ENCODE measurements at regions not wholly inside any gene's neighbourhood (a gene's known extent, or its start where the extent isn't known, plus 50 kb on each side); places are given as distances from the start of the nearest gene placed in this dataset.

DNA sequence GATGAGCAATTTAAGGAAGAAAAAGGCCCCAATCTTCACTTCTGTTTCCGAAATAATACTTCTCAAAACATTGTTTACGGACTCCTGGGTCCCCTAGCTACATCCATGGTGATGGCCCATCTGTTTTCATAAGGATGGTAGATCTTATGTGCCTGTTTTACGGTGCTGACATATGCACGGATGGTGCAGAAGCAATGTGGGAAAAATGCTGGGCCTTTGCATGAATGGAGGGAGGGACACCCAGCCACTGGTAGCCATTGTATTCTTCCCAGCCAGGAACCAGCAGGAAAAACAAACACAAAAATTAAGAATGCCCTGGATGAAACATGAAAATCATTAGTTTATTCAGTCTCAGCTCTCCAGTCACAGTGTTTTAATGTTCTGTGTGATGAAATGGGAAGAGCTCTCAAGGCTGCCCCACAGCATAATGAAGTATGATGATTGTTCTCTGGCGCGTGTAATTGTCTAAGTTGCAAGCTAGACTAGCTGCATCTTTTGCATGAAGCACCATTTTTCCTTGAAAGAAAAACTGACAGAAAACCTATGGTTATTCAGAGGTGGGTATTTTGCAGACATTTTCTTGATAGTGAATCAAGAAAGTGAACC is 1201.1 kb upstream of the SLC10A2 start:
- no peak overlapping the region for H3K4me3 Mint-ChIP-seq
- H2AFZ ChIP-seq = peak overlapping the region; percentile 75
- no peak overlapping the region for H3K4me2 ChIP-seq
- no peaks in the 10 kb centered on the region for H3K79me2 ChIP-seq (replicated peaks; ENCODE audit: insufficient read depth)
- DNase-seq (ENCODE audit: low spot score) (no peak), ATAC-seq (no peak)
- no peaks in the 10 kb centered on the region for H3K36me3 ChIP-seq (ENCODE audit: insufficient read depth)
- peaks cover 2% of the 10 kb centered on the region; the same call in 1 of the 3 replicates for H3K36me3 Mint-ChIP-seq (ENCODE audit: low read depth)
- H3K27me3 Mint-ChIP-seq (ENCODE audit: insufficient read depth, low read depth, poor library complexity) = no peaks in the 10 kb centered on the region
- H3F3A ChIP-seq (replicated peaks; ENCODE audit: low read depth) = no peaks in the 10 kb centered on the region
- H3K27ac ChIP-seq (ENCODE audit: low read depth) = no peak overlapping the region
- no peak for TF ChIP-seq NANOG (IDR thresholded peaks at IDR 0.05; ENCODE audit: borderline replicate concordance)
- TF ChIP-seq, protein P1, sequence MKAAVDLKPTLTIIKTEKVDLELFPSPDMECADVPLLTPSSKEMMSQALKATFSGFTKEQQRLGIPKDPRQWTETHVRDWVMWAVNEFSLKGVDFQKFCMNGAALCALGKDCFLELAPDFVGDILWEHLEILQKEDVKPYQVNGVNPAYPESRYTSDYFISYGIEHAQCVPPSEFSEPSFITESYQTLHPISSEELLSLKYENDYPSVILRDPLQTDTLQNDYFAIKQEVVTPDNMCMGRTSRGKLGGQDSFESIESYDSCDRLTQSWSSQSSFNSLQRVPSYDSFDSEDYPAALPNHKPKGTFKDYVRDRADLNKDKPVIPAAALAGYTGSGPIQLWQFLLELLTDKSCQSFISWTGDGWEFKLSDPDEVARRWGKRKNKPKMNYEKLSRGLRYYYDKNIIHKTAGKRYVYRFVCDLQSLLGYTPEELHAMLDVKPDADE (IDR thresholded peaks at IDR 0.05) = no peak
- TF ChIP-seq, protein P2, sequence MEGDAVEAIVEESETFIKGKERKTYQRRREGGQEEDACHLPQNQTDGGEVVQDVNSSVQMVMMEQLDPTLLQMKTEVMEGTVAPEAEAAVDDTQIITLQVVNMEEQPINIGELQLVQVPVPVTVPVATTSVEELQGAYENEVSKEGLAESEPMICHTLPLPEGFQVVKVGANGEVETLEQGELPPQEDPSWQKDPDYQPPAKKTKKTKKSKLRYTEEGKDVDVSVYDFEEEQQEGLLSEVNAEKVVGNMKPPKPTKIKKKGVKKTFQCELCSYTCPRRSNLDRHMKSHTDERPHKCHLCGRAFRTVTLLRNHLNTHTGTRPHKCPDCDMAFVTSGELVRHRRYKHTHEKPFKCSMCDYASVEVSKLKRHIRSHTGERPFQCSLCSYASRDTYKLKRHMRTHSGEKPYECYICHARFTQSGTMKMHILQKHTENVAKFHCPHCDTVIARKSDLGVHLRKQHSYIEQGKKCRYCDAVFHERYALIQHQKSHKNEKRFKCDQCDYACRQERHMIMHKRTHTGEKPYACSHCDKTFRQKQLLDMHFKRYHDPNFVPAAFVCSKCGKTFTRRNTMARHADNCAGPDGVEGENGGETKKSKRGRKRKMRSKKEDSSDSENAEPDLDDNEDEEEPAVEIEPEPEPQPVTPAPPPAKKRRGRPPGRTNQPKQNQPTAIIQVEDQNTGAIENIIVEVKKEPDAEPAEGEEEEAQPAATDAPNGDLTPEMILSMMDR (conservative IDR thresholded peaks at IDR 0.05; ENCODE audit: low read depth in 2 of 2) = no peak
- TF ChIP-seq CREB1 (CRISPR knock-in tag; IDR thresholded peaks at IDR 0.05; ENCODE audit: low read depth) = no peak
- TF ChIP-seq JUNB (IDR thresholded peaks at IDR 0.05; ENCODE audit: unreplicated experiment) = no peak
- no peak for TF ChIP-seq ZNF114 (CRISPR knock-in tag; IDR thresholded peaks at IDR 0.05)
- TF ChIP-seq ZNF331 (CRISPR knock-in tag; IDR thresholded peaks at IDR 0.05; ENCODE audit: low read depth) = no peak
- H3K4me1 ChIP-seq (ENCODE audit: insufficient read depth) = no peaks in the 10 kb centered on the region
- peaks cover 11% of the 10 kb centered on the region for H3K4me1 Mint-ChIP-seq
- peaks cover 3% of the 10 kb centered on the region; the same call in 1 of the 3 replicates for H3K9me3 Mint-ChIP-seq
- no peaks in the 10 kb centered on the region for H4K20me1 ChIP-seq (replicated peaks; ENCODE audit: insufficient read depth)
- no peak overlapping the region for H3K27ac Mint-ChIP-seq
- no peaks in the 10 kb centered on the region for H3K9me2 ChIP-seq (ENCODE audit: insufficient read depth)
- no peak overlapping the region for H3K4me3 ChIP-seq
- no peaks in the 10 kb centered on the region for H3K27me3 ChIP-seq (ENCODE audit: insufficient read depth)

DNA sequence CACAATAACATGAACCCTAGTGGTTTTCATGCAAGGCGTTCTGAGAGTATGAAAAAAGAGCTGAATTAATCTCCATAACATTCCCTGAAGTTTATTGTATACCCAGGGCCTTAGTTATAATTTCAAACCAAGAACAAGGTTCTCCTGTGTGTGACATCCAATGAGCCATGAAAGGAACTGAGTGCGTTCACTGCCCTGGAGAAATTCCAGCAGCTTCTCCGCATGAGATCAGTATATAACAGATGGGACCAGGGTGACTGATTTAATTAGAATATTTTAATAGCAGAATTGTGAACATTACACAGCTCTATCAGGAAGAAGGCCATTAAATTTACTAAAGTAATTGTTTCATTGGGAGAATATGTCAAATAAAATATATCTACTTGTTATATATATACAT is 1190.5 kb upstream of the SLC10A2 start:
- no peaks in the 10 kb centered on the region for H3K9me3 Mint-ChIP-seq
- Histone ChIP-seq H3K4me3 (no peak overlapping the region), H3F3A (replicated peaks; ENCODE audit: low read depth) (no peaks in the 10 kb centered on the region), H3K4me2 (no peak overlapping the region), H3K27me3 (ENCODE audit: insufficient read depth) (no peaks in the 10 kb centered on the region), H3K4me1 (ENCODE audit: insufficient read depth) (peaks cover 30% of the 10 kb centered on the region), H4K20me1 (replicated peaks; ENCODE audit: insufficient read depth) (no peaks in the 10 kb centered on the region), H3K79me2 (replicated peaks; ENCODE audit: insufficient read depth) (no peaks in the 10 kb centered on the region), H3K36me3 (ENCODE audit: insufficient read depth) (no peaks in the 10 kb centered on the region), H3K27ac (ENCODE audit: low read depth) (no peak overlapping the region), H3K9me2 (ENCODE audit: insufficient read depth) (no peaks in the 10 kb centered on the region), H2AFZ (no peak overlapping the region)
- H3K27me3 Mint-ChIP-seq (ENCODE audit: insufficient read depth, low read depth, poor library complexity) = no peaks in the 10 kb centered on the region
- H3K27ac Mint-ChIP-seq = no peak overlapping the region
- peaks cover 3% of the 10 kb centered on the region; the same call in 2 of the 3 replicates for H3K36me3 Mint-ChIP-seq (ENCODE audit: low read depth)
- peaks cover 33% of the 10 kb centered on the region for H3K4me1 Mint-ChIP-seq
- no peak overlapping the region for H3K4me3 Mint-ChIP-seq
- ATAC-seq (no peak), DNase-seq (ENCODE audit: low spot score) (no peak)
- TF ChIP-seq, protein P2 (conservative IDR thresholded peaks at IDR 0.05; ENCODE audit: low read depth in 2 of 2) = no peak
- TF ChIP-seq ZNF331 (CRISPR knock-in tag; IDR thresholded peaks at IDR 0.05; ENCODE audit: low read depth) = no peak
- TF ChIP-seq ZNF114 (CRISPR knock-in tag; IDR thresholded peaks at IDR 0.05) = no peak
- no peak for TF ChIP-seq JUNB (IDR thresholded peaks at IDR 0.05; ENCODE audit: unreplicated experiment)
- no peak for TF ChIP-seq NANOG (IDR thresholded peaks at IDR 0.05; ENCODE audit: borderline replicate concordance)
- TF ChIP-seq EZH2phosphoT487 (IDR thresholded peaks at IDR 0.05; ENCODE audit: unreplicated experiment) = no peak
- TF ChIP-seq, protein P3, sequence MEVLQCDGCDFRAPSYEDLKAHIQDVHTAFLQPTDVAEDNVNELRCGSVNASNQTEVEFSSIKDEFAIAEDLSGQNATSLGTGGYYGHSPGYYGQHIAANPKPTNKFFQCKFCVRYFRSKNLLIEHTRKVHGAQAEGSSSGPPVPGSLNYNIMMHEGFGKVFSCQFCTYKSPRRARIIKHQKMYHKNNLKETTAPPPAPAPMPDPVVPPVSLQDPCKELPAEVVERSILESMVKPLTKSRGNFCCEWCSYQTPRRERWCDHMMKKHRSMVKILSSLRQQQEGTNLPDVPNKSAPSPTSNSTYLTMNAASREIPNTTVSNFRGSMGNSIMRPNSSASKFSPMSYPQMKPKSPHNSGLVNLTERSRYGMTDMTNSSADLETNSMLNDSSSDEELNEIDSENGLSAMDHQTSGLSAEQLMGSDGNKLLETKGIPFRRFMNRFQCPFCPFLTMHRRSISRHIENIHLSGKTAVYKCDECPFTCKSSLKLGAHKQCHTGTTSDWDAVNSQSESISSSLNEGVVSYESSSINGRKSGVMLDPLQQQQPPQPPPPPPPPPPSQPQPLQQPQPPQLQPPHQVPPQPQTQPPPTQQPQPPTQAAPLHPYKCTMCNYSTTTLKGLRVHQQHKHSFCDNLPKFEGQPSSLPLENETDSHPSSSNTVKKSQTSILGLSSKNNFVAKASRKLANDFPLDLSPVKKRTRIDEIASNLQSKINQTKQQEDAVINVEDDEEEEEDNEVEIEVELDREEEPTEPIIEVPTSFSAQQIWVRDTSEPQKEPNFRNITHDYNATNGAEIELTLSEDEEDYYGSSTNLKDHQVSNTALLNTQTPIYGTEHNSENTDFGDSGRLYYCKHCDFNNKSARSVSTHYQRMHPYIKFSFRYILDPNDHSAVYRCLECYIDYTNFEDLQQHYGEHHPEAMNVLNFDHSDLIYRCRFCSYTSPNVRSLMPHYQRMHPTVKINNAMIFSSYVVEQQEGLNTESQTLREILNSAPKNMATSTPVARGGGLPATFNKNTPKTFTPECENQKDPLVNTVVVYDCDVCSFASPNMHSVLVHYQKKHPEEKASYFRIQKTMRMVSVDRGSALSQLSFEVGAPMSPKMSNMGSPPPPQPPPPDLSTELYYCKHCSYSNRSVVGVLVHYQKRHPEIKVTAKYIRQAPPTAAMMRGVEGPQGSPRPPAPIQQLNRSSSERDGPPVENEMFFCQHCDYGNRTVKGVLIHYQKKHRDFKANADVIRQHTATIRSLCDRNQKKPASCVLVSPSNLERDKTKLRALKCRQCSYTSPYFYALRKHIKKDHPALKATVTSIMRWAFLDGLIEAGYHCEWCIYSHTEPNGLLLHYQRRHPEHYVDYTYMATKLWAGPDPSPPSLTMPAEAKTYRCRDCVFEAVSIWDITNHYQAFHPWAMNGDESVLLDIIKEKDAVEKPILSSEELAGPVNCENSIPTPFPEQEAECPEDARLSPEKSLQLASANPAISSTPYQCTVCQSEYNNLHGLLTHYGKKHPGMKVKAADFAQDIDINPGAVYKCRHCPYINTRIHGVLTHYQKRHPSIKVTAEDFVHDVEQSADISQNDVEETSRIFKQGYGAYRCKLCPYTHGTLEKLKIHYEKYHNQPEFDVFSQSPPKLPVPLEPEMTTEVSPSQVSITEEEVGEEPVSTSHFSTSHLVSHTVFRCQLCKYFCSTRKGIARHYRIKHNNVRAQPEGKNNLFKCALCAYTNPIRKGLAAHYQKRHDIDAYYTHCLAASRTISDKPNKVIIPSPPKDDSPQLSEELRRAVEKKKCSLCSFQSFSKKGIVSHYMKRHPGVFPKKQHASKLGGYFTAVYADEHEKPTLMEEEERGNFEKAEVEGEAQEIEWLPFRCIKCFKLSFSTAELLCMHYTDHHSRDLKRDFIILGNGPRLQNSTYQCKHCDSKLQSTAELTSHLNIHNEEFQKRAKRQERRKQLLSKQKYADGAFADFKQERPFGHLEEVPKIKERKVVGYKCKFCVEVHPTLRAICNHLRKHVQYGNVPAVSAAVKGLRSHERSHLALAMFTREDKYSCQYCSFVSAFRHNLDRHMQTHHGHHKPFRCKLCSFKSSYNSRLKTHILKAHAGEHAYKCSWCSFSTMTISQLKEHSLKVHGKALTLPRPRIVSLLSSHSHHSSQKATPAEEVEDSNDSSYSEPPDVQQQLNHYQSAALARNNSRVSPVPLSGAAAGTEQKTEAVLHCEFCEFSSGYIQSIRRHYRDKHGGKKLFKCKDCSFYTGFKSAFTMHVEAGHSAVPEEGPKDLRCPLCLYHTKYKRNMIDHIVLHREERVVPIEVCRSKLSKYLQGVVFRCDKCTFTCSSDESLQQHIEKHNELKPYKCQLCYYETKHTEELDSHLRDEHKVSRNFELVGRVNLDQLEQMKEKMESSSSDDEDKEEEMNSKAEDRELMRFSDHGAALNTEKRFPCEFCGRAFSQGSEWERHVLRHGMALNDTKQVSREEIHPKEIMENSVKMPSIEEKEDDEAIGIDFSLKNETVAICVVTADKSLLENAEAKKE (CRISPR knock-in tag; IDR thresholded peaks at IDR 0.05) = no peak

Data from GM23338 (cell line).